ENCODE measurements at regions not wholly inside any gene's neighbourhood (a gene's known extent, or its start where the extent isn't known, plus 50 kb on each side); places are given as distances from the start of the nearest gene placed in this dataset.

GRCh38 chr2:128577141-128577930, 258.7 kb upstream of the HS6ST1 start:
- Histone ChIP-seq H4K20me1 (ENCODE audit: insufficient read depth, low read length) (no peaks in the 10 kb centered on the region; the same call in 1 of the 2 replicates), H2AFZ (ENCODE audit: low read length) (no peak overlapping the region), H3K79me2 (ENCODE audit: insufficient read depth, low read length) (no peaks in the 10 kb centered on the region), H3K36me3 (replicated peaks in 1 of 2; ENCODE audit: control insufficient read depth in 1 of 2, insufficient read depth in 2 of 2, low read length in 2 of 2) (no peaks in the 10 kb centered on the region), H3K27me3 (ENCODE audit: control insufficient read depth in 1 of 2, insufficient read depth in 2 of 2, low read length in 2 of 2) (peaks cover 3 to 9% of the 10 kb centered on the region in 2 experiments; a peak in 3 of 5 replicates), H3K4me1 (ENCODE audit: insufficient read depth, low read length) (peaks cover 11% of the 10 kb centered on the region; the same call in 1 of the 2 replicates), H3K9ac (ENCODE audit: insufficient read depth, low read depth, low read length) (no peak overlapping the region), H3K9me3 (ENCODE audit: low read length) (no peaks in the 10 kb centered on the region), H3K4me2 (ENCODE audit: low read depth, low read length) (no peak overlapping the region), H3K4me3 (replicated peaks in 1 of 3; ENCODE audit: insufficient read depth in 1 of 3, low read depth in 2 of 3, low read length in 3 of 3) (no peak overlapping the region), H3K27ac (ENCODE audit: extremely low read length, insufficient read depth, low read length) (no peak overlapping the region)
- intact Hi-C loops (cut with micrococcal nuclease; ENCODE audit: unreplicated experiment) (no loop called here), in situ Hi-C loops (cut with HindIII; ENCODE audit: extremely low pct_ligation_motif_present, low pct_unique_long_range_greater_than_20kb) (no loop called here)
- ATAC-seq (no peak), DNase-seq (ENCODE audit: low spot score) (no peak), FAIRE-seq (no peak)
- CTCF ChIA-PET (ENCODE audit: low intra/inter-chr PET ratio, low total read pairs), result no interaction called here
- TF ChIP-seq NFKBIZ (CRISPR knock-in tag; IDR thresholded peaks at IDR 0.05), result no peak
- no peak for TF ChIP-seq ZSCAN25 (CRISPR knock-in tag; IDR thresholded peaks at IDR 0.05)
- TF ChIP-seq, protein P1, sequence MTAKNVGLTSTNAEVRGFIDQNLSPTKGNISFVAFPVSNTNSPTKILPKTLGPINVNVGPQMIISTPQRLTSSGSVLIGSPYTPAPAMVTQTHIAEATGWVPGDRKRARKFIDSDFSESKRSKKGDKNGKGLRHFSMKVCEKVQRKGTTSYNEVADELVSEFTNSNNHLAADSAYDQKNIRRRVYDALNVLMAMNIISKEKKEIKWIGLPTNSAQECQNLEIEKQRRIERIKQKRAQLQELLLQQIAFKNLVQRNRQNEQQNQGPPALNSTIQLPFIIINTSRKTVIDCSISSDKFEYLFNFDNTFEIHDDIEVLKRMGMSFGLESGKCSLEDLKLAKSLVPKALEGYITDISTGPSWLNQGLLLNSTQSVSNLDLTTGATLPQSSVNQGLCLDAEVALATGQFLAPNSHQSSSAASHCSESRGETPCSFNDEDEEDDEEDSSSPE (CRISPR knock-in tag; IDR thresholded peaks at IDR 0.05), result no peak
- no peak for TF ChIP-seq KDM5B (CRISPR knock-in tag; IDR thresholded peaks at IDR 0.05; ENCODE audit: borderline replicate concordance)
- no peak for TF ChIP-seq SP140L (CRISPR knock-in tag; IDR thresholded peaks at IDR 0.05; ENCODE audit: borderline replicate concordance)
- TF ChIP-seq ZNF660 (CRISPR knock-in tag; IDR thresholded peaks at IDR 0.05; ENCODE audit: borderline replicate concordance, low read depth), result no peak
- no peak for TF ChIP-seq KDM3A (CRISPR knock-in tag; IDR thresholded peaks at IDR 0.05; ENCODE audit: low read depth)
- TF ChIP-seq THAP11 (CRISPR knock-in tag; IDR thresholded peaks at IDR 0.05), result no peak
- POLR2A ChIA-PET, result no interaction called here
- BruUV-seq (replicated peaks), result no TSS peak
- WGBS (ENCODE audit: low lambda C conversion rate), result 53% methylated on average over 7 of the region's 7 CpGs
